ENCODE measurements at regions not wholly inside any gene's neighbourhood (a gene's known extent, or its start where the extent isn't known, plus 50 kb on each side); places are given as distances from the start of the nearest gene placed in this dataset.

- intact Hi-C loops (cut with DNase I), result no loop called here
- no peak for DNase-seq (ENCODE audit: low spot score)
Measured at GRCh38 chr20:22922987-22923386, 112.1 kb upstream of the SSTR4 start.

DNA sequence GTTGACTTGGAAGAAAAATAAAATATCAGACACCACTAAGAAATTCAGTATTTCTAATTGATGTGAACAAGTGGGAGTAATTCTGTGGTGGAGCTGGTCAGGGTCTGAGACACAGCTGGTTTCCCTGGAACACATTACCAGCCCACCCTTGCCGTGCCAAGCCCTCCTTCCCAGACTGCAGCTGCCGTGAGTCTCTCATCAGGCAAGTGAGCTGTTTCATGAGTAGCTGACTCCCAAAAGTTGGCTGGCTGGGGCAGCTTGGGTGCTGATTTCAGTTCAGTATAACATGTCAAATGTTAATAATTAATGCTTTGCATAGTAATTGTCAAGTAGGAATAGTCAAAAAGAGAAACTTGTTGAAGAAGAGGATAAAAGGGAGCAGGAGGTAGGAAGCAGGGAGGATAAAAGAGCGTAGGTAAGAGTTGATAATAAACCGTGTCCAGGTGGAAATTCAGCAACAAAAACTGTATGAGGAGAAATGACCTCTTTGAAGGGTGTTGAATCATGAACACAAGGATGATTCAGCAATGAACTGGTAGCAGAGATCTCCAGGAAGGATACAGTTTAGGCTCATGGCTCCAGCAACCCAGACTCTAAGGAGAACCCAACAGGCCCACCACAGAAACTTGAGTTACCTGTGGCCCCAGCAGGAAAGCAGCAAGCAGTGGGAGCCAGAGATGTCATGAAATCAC, 110.9 kb upstream of the SSTR4 start:
- no peak for DNase-seq (ENCODE audit: low spot score)
- intact Hi-C loops (cut with DNase I), result no loop called here

GRCh38 chr20:22924949-22925612, 110.0 kb upstream of the SSTR4 start:
- intact Hi-C loops (cut with DNase I), result no loop called here
- DNase-seq (ENCODE audit: low spot score), result no peak

DNA sequence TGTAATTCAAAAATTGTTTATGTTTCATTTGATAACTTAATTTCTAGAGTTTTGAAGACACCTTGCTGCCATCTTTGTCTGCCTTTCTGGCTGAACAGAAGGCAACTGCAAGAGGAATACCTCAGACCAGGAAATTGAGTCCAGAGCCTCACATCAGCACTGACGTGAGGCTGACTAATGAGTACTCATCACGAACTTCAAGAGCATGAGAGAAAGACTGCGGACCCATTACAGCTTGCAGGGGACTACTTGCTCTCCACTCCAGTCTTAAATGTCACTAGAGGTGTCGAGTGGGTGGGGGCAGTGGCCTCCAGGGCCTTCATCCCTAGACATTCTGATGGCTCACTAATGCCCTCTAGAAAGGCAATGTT, 109.5 kb upstream of the SSTR4 start:
- DNase-seq (ENCODE audit: low spot score), result no peak
- intact Hi-C loops (cut with DNase I), result no loop called here

DNA sequence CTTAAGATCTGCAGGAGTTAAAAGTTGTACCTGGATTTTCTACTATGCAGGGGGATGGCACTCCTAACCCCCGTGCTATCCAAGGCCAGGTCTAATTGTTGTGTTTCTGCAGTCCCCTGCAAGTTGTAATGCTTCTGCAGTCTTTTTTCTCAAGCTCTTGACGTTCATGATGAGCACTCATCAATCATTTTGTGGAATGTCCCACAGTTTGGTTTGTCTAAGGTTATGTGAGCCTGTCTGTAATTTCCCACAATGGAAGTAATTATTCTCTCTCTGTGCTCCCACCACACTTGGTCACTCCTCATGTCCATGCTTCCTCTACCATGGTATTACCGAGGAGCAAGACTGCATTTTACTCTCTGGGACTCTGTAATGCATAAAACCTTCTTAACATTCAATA, 107.6 kb upstream of the SSTR4 start:
- no peak for DNase-seq (ENCODE audit: low spot score)
- intact Hi-C loops (cut with DNase I), result no loop called here

GRCh38 chr20:22928679-22929078, 106.4 kb upstream of the SSTR4 start:
- intact Hi-C loops (cut with DNase I), result no loop called here
- DNase-seq (ENCODE audit: low spot score), result no peak

DNA sequence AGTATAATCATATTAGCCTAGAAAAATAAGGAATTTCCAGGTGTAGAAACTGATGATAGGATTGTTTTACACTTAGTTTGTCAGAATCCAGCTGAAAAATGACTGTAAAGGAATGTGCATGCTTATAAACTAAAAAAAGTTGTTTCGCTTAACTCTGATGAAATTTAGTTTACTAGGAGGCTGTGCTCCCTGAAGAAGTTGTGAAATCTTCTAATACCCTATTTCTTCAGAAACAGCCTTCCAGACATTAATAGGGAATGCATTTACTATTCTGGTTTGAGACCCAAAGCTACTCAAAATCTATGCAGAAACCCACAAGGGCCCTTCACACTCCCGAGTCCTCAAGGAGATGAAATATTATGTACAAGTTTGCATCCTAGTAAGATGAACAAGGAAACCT, 105.5 kb upstream of the SSTR4 start:
- no peak for DNase-seq (ENCODE audit: low spot score)
- intact Hi-C loops (cut with DNase I), result no loop called here

- intact Hi-C loops (cut with DNase I), result no loop called here
- no peak for DNase-seq (ENCODE audit: low spot score)
Measured at GRCh38 chr20:22931653-22932608, 103.2 kb upstream of the SSTR4 start.

- no peak for DNase-seq (ENCODE audit: low spot score)
- intact Hi-C loops (cut with DNase I), result no loop called here
Measured at GRCh38 chr20:22939181-22939580, 95.9 kb upstream of the SSTR4 start.

DNA sequence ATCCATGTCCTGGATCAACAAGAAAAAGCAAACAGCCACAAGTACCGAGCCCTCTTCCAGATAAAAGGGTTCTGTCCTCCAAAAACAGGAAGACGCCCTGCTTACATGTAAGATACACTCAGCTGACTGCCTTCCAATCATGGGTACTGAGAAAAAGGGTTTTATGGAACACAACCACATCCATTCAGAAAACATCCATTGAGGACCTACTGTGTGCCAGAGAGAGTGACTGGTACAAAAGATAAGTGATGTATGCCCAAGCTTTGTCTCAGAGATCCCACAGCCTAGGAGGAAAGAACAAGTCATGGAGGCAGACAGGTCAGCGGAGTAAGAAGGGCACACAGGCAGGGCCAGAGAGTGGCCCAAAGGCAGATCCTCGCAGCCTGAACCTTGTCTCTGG, 94.8 kb upstream of the SSTR4 start:
- intact Hi-C loops (cut with DNase I), result no loop called here

GRCh38 chr20:22941550-22941949, 93.6 kb upstream of the SSTR4 start:
- no peak for DNase-seq (ENCODE audit: low spot score)
- intact Hi-C loops (cut with DNase I), result no loop called here

More for the DNA sequence above, 94.8 kb upstream of the SSTR4 start:
- no peak for DNase-seq (ENCODE audit: low spot score)

DNA sequence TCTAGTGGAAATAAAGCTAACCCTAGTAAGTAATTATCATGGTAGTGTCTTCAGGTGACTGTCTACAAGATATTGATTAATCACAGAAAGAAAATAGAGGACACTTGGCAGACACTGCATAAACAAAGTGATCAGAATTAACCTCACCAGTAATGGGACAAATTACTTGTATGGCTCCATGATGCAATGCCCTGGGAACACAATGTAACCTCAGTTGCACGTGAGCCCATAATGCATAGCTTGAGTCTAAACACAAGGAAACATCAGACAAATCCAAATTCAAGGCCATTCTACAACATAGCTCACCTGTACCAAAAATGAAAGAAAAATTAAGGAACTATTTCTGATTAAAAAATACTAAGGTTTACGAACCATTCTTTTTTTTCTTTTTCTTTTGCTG, 92.4 kb upstream of the SSTR4 start:
- intact Hi-C loops (cut with DNase I), result loop anchor here in 1 of 2 donors (2.0 kb wide), 1 partner anchor 74 kb away; no protein-coding TSS in a partner anchor
- DNase-seq (ENCODE audit: low spot score), result no peak

DNA sequence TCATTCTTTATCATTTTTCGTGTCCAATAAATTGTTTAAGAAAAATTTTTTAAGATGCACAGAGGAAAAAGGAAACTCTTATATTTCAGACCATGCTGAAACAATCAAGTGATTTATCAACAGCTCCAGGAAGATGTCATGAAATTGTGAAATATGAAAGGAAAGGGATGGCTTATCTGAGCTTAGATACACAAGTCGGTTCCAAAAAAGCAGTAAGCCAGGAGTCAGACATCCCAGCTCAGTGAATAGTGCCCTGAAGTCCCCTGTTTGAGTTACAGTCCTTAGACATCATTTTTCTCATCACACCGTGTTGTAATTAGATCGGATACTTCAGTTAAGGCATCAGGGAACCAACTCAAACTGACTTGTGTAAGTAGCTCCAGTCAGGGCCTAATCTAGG, 91.0 kb upstream of the SSTR4 start:
- intact Hi-C loops (cut with DNase I), result no loop called here
- no peak for DNase-seq (ENCODE audit: low spot score)

DNA sequence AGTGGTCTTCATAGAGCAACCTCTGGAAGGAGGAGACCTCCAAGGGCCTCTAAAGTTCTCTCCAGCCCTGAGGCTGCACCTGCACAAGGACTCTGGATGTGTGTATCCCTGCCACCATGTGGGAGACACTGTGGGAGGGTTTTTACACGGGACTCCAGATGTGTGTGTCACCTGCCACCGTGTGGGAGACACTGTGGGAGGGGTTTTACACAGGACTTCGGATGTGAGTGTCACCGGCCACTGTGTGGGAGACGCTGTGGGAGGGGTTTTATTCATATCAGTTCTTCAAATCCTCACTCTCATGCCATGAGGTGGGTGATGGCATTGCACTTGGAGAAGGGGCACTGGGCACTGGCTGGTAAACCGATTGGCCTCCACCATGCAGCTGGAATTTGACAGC, 90.2 kb upstream of the SSTR4 start:
- intact Hi-C loops (cut with DNase I), result no loop called here
- no peak for DNase-seq (ENCODE audit: low spot score)

- no peak for DNase-seq (ENCODE audit: low spot score)
- intact Hi-C loops (cut with DNase I), result no loop called here
Measured at GRCh38 chr20:22946596-22946995, 88.5 kb upstream of the SSTR4 start.

GRCh38 chr20:22949331-22950109, 85.6 kb upstream of the SSTR4 start:
- intact Hi-C loops (cut with DNase I), result no loop called here
- DNase-seq (ENCODE audit: low spot score), result no peak

DNA sequence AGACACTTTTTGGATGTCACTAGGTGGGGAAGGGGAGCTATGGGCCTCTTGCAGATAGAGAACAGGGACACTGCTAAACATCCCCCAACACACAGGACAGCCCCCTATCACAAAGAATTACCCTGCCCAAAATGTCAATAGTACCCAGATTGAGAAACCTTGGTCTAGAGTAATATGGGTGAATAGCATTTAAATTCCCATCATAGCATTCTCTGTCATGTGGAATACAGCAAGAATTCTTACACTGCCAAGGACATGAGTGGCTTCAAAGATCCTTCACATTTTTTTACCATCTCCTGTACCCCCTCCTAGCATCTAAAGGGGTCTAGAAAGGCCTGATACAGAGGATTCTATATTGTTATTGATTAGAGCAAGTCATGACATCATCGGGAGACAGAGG, 83.1 kb upstream of the SSTR4 start:
- DNase-seq (ENCODE audit: low spot score), result no peak
- intact Hi-C loops (cut with DNase I), result no loop called here

GRCh38 chr20:22954661-22955060, 80.5 kb upstream of the SSTR4 start:
- intact Hi-C loops (cut with DNase I), result no loop called here
- no peak for DNase-seq (ENCODE audit: low spot score)

DNA sequence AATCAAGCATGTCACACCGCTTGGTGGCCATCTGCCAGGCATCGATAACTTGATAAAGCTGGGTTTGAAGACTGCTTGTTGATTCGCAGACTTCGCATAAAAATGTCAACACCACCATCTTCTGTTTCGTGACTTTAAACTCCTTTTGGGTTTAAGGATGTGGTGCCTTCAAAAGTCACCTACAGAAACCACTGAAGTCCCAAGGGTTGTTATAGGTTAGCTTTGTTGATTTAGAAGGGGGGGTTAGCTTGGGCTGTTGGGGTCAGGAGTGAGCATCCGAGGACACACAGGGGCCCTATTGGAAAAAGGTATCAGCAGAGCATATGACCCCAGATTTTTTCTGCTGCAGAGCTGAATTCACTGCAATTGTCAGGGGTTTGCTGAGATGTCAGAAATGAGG, 76.7 kb upstream of the SSTR4 start:
- intact Hi-C loops (cut with DNase I), result no loop called here

More for the DNA sequence above, 76.7 kb upstream of the SSTR4 start:
- DNase-seq (ENCODE audit: low spot score), result no peak

All from posterior vena cava (tissue), 2 donors.